ENCODE measurements at regions not wholly inside any gene's neighbourhood (a gene's known extent, or its start where the extent isn't known, plus 50 kb on each side); places are given as distances from the start of the nearest gene placed in this dataset.

DNA sequence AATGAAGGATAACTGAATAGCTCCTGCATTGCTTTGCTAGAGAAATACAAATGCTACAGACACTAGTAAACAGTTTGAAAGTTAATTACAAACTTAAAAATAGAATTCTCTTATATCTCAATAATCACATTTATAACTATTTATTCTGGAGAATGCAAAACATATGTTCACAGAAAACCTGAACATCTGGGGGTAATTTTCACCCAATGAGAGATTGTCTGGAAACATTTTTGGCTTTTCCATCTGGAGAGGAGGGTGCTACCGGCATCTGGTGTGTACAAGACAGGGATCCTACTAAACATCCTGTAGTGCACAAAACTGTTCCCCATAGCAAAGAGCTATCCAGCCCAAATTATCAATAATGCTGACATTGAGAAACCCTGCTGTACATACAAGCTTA is 378.4 kb upstream of the CHORDC1 start:
- TF ChIP-seq, protein P1, sequence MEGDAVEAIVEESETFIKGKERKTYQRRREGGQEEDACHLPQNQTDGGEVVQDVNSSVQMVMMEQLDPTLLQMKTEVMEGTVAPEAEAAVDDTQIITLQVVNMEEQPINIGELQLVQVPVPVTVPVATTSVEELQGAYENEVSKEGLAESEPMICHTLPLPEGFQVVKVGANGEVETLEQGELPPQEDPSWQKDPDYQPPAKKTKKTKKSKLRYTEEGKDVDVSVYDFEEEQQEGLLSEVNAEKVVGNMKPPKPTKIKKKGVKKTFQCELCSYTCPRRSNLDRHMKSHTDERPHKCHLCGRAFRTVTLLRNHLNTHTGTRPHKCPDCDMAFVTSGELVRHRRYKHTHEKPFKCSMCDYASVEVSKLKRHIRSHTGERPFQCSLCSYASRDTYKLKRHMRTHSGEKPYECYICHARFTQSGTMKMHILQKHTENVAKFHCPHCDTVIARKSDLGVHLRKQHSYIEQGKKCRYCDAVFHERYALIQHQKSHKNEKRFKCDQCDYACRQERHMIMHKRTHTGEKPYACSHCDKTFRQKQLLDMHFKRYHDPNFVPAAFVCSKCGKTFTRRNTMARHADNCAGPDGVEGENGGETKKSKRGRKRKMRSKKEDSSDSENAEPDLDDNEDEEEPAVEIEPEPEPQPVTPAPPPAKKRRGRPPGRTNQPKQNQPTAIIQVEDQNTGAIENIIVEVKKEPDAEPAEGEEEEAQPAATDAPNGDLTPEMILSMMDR (IDR thresholded peaks at IDR 0.05): no peak
- no peak for TF ChIP-seq POLR2A (IDR thresholded peaks at IDR 0.05)
